Heart right ventricle (tissue), 16 donors: ENCODE measurements at regions not wholly inside any gene's neighbourhood (a gene's known extent, or its start where the extent isn't known, plus 50 kb on each side); places are given as distances from the start of the nearest gene placed in this dataset.

Source experiments
- ATAC-seq, 8 donors: fragments of 200-7000 bp; cut with Tn5 transposase; one replicate each; pipeline ENCODE4 v1.9.1; 2020; ENCODE audit warnings: mild to moderate bottlenecking in 8 of 8, moderate library complexity in 8 of 8, moderate number of reproducible peaks in 1 of 8
- DNase-seq, 2 donors: peaks; one replicate each; pipeline ENCODE4 v3.0.0-alpha.2; 2020
- H3K27ac ChIP-seq, 10 donors: fragments of 200-600 bp; sonication (generic) in 2 of 10; one replicate each; pipeline versions ENCODE4 v1.5.0 to v1.8.0; 2020 to 2022; ENCODE audit warnings: mild to moderate bottlenecking in 3 of 10
- H3K27me3 ChIP-seq, 7 donors: fragments of 200-600 bp; one replicate each; pipeline ENCODE4 v1.8.0; 2021 to 2022; ENCODE audit warnings: mild to moderate bottlenecking in 2 of 7
- H3K36me3 ChIP-seq, 9 donors: fragments of 200-600 bp; sonication (generic) in 1 of 9; one replicate each; pipeline versions ENCODE4 v1.5.0 to v1.8.0; 2020 to 2022; ENCODE audit warnings: mild to moderate bottlenecking in 2 of 9
- H3K4me1 ChIP-seq, 9 donors: fragments of 200-600 bp; sonication (generic) in 1 of 9; one replicate each; pipeline versions ENCODE4 v1.5.0 to v1.8.0; 2020 to 2022; ENCODE audit warnings: mild to moderate bottlenecking in 4 of 9
- H3K4me3 ChIP-seq, 10 donors: fragments of 200-600 bp; sonication (generic) in 2 of 10; one replicate each; pipeline versions ENCODE4 v1.5.0 to v1.8.0; 2020 to 2022; ENCODE audit warnings: mild to moderate bottlenecking in 7 of 10, moderate library complexity in 2 of 10
- H3K9me3 ChIP-seq, 11 donors: fragments of 200-600 bp in 10 of 11; sonication (generic) in 2 of 11; one replicate each; pipeline versions ENCODE4 v1.5.0 to v1.8.0; 2013 to 2022; ENCODE audit warnings: mild to moderate bottlenecking in 2 of 11, control low read depth in 1 of 11, moderate library complexity in 1 of 11
- CTCF ChIP-seq, 9 donors: fragments of 200-600 bp; sonication (generic) in 2 of 9; IDR thresholded peaks; one replicate each; pipeline versions ENCODE4 v1.5.0 to v1.8.0; 2021 to 2022; ENCODE audit warnings: antibody characterized with exemption in 9 of 9, mild to moderate bottlenecking in 5 of 9, moderate library complexity in 1 of 9
- WGBS, 2 donors: extraction: QIAGEN DNeasy Blood & Tissue Kit; methylation state at CpG; one replicate each; pipeline ENCODE4 v1.1.7; 2013; ENCODE audit warnings: inconsistent platforms in 1 of 2; 5-methylcytosine and 5-hydroxymethylcytosine counted together
- intact Hi-C, 10 donors: fragments of 100-400 bp; cut with DNase I; formaldehyde crosslinking; loops; one replicate each; pipeline versions ENCODE4 v1.11.1 to v1.14.2; 2022
- donor health status: Arrhythmogenic right ventricular cardiomyopathy.
- donor health status: ischemic (EF 13 %, LVEDD 7.1; RV severe dilation, severe dysfunction).
- donor health status: healthy with polysubstance abuse.
- donor health status: DM: no; HTN: yes; CAD: no.
- donor health status: DM: no; HTN: no; CAD: no.
- donor health status: ischemic (EF 25% LVEDD 6.9; RV normal size, moderate dysfunction).
- donor health status: ischemic (EF 25% LVEDD 5.7; RV mildly dilated, moderate dysfunction).
- donor health status: healthy.
- donor health status: DM: yes; HTN: yes; CAD: no.
- donor health status: Ischemic cardiomyopathy.
- donor health status: ischemic (EF 35%, LVEDD 5.7; RV mildly dilated, moderate dysfunction).
- donor health status: nonischemic (EF 11% LVEDD 7.7; RV severe dilation, severe dysfunction).
- donor health status: DM: yes; HTN: yes; CAD: no.
- donor health status: PGD.
- donor health status: ischemic (EF 29% LVEDD 5.4; RV normal size, mild dysfunction).
- donor health status: nonischemic (EF 23%, LVEDD 6.1; RV moderate dilation, normal function).

GRCh38 chr12:9390761-9391160, 182.6 kb upstream of the PZP start:
- no peak for ATAC-seq
- H3K27ac ChIP-seq = no peak overlapping the region
- intact Hi-C loops = no loop called here
- no peaks in the 10 kb centered on the region for H3K36me3 ChIP-seq
- no peaks in the 10 kb centered on the region for H3K27me3 ChIP-seq
- no peak for DNase-seq
- no peak for TF ChIP-seq CTCF (IDR thresholded peaks at IDR 0.05)
- no peak overlapping the region for H3K4me3 ChIP-seq
- no peaks in the 10 kb centered on the region for H3K9me3 ChIP-seq
- H3K4me1 ChIP-seq = peaks cover 0 to 16% (median 0%) of the 10 kb centered on the region in 9 donors
- 56 to 57% methylated on average over 3 of the region's 3 CpGs for WGBS, 2 donors

- Histone ChIP-seq H3K36me3 (no peaks in the 10 kb centered on the region), H3K4me3 (no peak overlapping the region), H3K27me3 (no peaks in the 10 kb centered on the region), H3K9me3 (no peaks in the 10 kb centered on the region), H3K4me1 (peaks cover 0 to 16% (median 0%) of the 10 kb centered on the region in 9 donors), H3K27ac (no peak overlapping the region)
- no peak for TF ChIP-seq CTCF (IDR thresholded peaks at IDR 0.05)
- WGBS, 2 donors = 63 to 69% methylated on average over 10 of the region's 10 CpGs
- intact Hi-C loops = no loop called here
- ATAC-seq = no peak
- no peak for DNase-seq
Measured at GRCh38 chr12:9389796-9390195, 181.6 kb upstream of the PZP start.

- H3K27me3 ChIP-seq = no peaks in the 10 kb centered on the region
- H3K9me3 ChIP-seq = no peaks in the 10 kb centered on the region
- WGBS, 2 donors = 84 to 87% methylated on average over 8 of the region's 8 CpGs
- H3K36me3 ChIP-seq = no peaks in the 10 kb centered on the region
- peaks cover 0 to 16% (median 0%) of the 10 kb centered on the region in 9 donors for H3K4me1 ChIP-seq
- peak overlapping the region in 1 of 10 donors; percentile 71 for H3K27ac ChIP-seq
- H3K4me3 ChIP-seq = no peak overlapping the region
- TF ChIP-seq CTCF (IDR thresholded peaks at IDR 0.05) = no peak
- ATAC-seq (no peak), DNase-seq (no peak)
- intact Hi-C loops = no loop called here
Measured at GRCh38 chr12:9388379-9388778, 180.2 kb upstream of the PZP start.

- Histone ChIP-seq H3K9me3 (no peaks in the 10 kb centered on the region), H3K27me3 (no peaks in the 10 kb centered on the region), H3K4me1 (peaks cover 0 to 16% (median 0%) of the 10 kb centered on the region in 9 donors), H3K27ac (peak overlapping the region in 4 of 10 donors; percentile 8 to 71 (median 28)), H3K4me3 (no peak overlapping the region), H3K36me3 (no peaks in the 10 kb centered on the region)
- DNase-seq = no peak
- WGBS, 2 donors = 47 to 48% methylated on average over 2 of the region's 2 CpGs
- ATAC-seq = peak in 4 of 8 donors; percentile 38 to 69 (median 56)
- intact Hi-C loops = no loop called here
- no peak for TF ChIP-seq CTCF (IDR thresholded peaks at IDR 0.05)
Measured at GRCh38 chr12:9387450-9387849, 179.3 kb upstream of the PZP start.
